ENCODE measurements at regions not wholly inside any gene's neighbourhood (a gene's known extent, or its start where the extent isn't known, plus 50 kb on each side); places are given as distances from the start of the nearest gene placed in this dataset.

GRCh38 chr4:132662456-132662855 is 486.6 kb upstream of the PCDH10 start:
- no peak for TF ChIP-seq EZH2 (IDR thresholded peaks at IDR 0.05; ENCODE audit: borderline replicate concordance, low read length)
- TF ChIP-seq, protein P1, sequence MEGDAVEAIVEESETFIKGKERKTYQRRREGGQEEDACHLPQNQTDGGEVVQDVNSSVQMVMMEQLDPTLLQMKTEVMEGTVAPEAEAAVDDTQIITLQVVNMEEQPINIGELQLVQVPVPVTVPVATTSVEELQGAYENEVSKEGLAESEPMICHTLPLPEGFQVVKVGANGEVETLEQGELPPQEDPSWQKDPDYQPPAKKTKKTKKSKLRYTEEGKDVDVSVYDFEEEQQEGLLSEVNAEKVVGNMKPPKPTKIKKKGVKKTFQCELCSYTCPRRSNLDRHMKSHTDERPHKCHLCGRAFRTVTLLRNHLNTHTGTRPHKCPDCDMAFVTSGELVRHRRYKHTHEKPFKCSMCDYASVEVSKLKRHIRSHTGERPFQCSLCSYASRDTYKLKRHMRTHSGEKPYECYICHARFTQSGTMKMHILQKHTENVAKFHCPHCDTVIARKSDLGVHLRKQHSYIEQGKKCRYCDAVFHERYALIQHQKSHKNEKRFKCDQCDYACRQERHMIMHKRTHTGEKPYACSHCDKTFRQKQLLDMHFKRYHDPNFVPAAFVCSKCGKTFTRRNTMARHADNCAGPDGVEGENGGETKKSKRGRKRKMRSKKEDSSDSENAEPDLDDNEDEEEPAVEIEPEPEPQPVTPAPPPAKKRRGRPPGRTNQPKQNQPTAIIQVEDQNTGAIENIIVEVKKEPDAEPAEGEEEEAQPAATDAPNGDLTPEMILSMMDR (IDR thresholded peaks at IDR 0.05; ENCODE audit: low read length): no peak
